ENCODE measurements at regions not wholly inside any gene's neighbourhood (a gene's known extent, or its start where the extent isn't known, plus 50 kb on each side); places are given as distances from the start of the nearest gene placed in this dataset.
"Not testable (repeated sequence)": the region's sequence is repeated elsewhere in the genome, so short reads cannot be mapped to it uniquely, and the experiment has no call there.

GRCh38 chrX:121457096-121457495 lies 409.7 kb downstream of the GLUD2 start:
- no peak for DNase-seq

- no peak for DNase-seq
Measured at GRCh38 chrX:121479406-121479805, 432.0 kb downstream of the GLUD2 start.

GRCh38 chrX:121496966-121497365 lies 449.6 kb downstream of the GLUD2 start:
- DNase-seq, result no peak

- DNase-seq, result no peak
Measured at GRCh38 chrX:121504153-121504552, 456.7 kb downstream of the GLUD2 start.

- no peak for DNase-seq
Measured at GRCh38 chrX:121546317-121546716, 498.9 kb downstream of the GLUD2 start.

- DNase-seq, result no peak
Measured at GRCh38 chrX:121558886-121559285, 511.5 kb downstream of the GLUD2 start.

GRCh38 chrX:121562616-121563015 lies 515.2 kb downstream of the GLUD2 start:
- DNase-seq, result no peak

- DNase-seq, result no peak
Measured at GRCh38 chrX:121569609-121570008, 522.2 kb downstream of the GLUD2 start.

- DNase-seq, result no peak
Measured at GRCh38 chrX:121570072-121570841, 522.8 kb downstream of the GLUD2 start.

- DNase-seq, result no peak
Measured at GRCh38 chrX:121571333-121571732, 523.9 kb downstream of the GLUD2 start.

- DNase-seq, result not testable (repeated sequence)
Measured at GRCh38 chrX:121574384-121574783, 527.0 kb downstream of the GLUD2 start.

- no peak for DNase-seq
Measured at GRCh38 chrX:121579016-121579760, 531.8 kb downstream of the GLUD2 start.

- no peak for DNase-seq
Measured at GRCh38 chrX:121581885-121582284, 534.5 kb downstream of the GLUD2 start.

GRCh38 chrX:121585626-121586025 lies 538.2 kb downstream of the GLUD2 start:
- no peak for DNase-seq

- no peak for DNase-seq
Measured at GRCh38 chrX:121592884-121593283, 545.5 kb downstream of the GLUD2 start.

GRCh38 chrX:121598356-121598755 lies 550.9 kb downstream of the GLUD2 start:
- no peak for DNase-seq

GRCh38 chrX:121635141-121635540 lies 587.7 kb downstream of the GLUD2 start:
- DNase-seq, result no peak

GRCh38 chrX:121639781-121640180 lies 592.4 kb downstream of the GLUD2 start:
- DNase-seq, result no peak

GRCh38 chrX:121641560-121641959 lies 594.1 kb downstream of the GLUD2 start:
- no peak for DNase-seq

- no peak for DNase-seq
Measured at GRCh38 chrX:121642415-121642814, 595.0 kb downstream of the GLUD2 start.

GRCh38 chrX:121649417-121649816 lies 602.0 kb downstream of the GLUD2 start:
- DNase-seq, result no peak

- no peak for DNase-seq
Measured at GRCh38 chrX:121655276-121655675, 607.9 kb downstream of the GLUD2 start.

- DNase-seq, result no peak
Measured at GRCh38 chrX:121666171-121666570, 618.8 kb downstream of the GLUD2 start.

GRCh38 chrX:121671649-121672048 lies 624.2 kb downstream of the GLUD2 start:
- no peak for DNase-seq

All from activated naive CD4-positive, alpha-beta T cell treated with anti-CD3 and anti-CD28 coated beads, Interleukin-2, amount 50 U/mL, for 16 hours (primary cell).